Suprapubic skin (tissue), 4 donors: ENCODE measurements at regions not wholly inside any gene's neighbourhood (a gene's known extent, or its start where the extent isn't known, plus 50 kb on each side); places are given as distances from the start of the nearest gene placed in this dataset.
A peak's percentile ranks its signal among the peaks of the same experiment; 100 is the strongest.
"Not testable (repeated sequence)": the region's sequence is repeated elsewhere in the genome, so short reads cannot be mapped to it uniquely, and the experiment has no call there.

Source experiments
- DNase-seq, 2 donors: peaks; one replicate each; pipeline ENCODE4 v3.0.0-alpha.2; 2019; ENCODE audit warnings: low spot score in 2 of 2
- H3K27ac ChIP-seq: fragments of 200-600 bp; sonication (generic); one replicate; pipeline ENCODE4 v1.5.1; 2019
- H3K27me3 ChIP-seq: fragments of 200-600 bp; sonication (generic); one replicate; pipeline ENCODE4 v1.5.1; 2019
- H3K36me3 ChIP-seq: fragments of 200-600 bp; sonication (generic); one replicate; pipeline ENCODE4 v1.5.1; 2019
- H3K4me1 ChIP-seq: fragments of 200-600 bp; sonication (generic); one replicate; pipeline ENCODE4 v1.5.1; 2019
- H3K4me3 ChIP-seq: fragments of 200-600 bp; sonication (generic); one replicate; pipeline ENCODE4 v1.5.1; 2019; ENCODE audit warnings: mild to moderate bottlenecking
- H3K9me3 ChIP-seq: fragments of 200-600 bp; sonication (generic); one replicate; pipeline ENCODE4 v1.5.1; 2019
- WGBS: methylation state at CpG from one replicate; pipeline ENCODE4 v1.1.5; 2018; 5-methylcytosine and 5-hydroxymethylcytosine counted together

GRCh38 chr21:10325546-10325945, 195.8 kb upstream of the TPTE start:
- peak in 1 of 2 donors; percentile 98 for DNase-seq
- H3K4me1 ChIP-seq, H3K36me3 ChIP-seq, H3K27me3 ChIP-seq, H3K4me3 ChIP-seq, H3K27ac ChIP-seq: not testable (repeated sequence)
- peaks cover 37% of the 10 kb centered on the region for H3K9me3 ChIP-seq
- WGBS: 79% methylated on average over 5 of the region's 5 CpGs

DNA sequence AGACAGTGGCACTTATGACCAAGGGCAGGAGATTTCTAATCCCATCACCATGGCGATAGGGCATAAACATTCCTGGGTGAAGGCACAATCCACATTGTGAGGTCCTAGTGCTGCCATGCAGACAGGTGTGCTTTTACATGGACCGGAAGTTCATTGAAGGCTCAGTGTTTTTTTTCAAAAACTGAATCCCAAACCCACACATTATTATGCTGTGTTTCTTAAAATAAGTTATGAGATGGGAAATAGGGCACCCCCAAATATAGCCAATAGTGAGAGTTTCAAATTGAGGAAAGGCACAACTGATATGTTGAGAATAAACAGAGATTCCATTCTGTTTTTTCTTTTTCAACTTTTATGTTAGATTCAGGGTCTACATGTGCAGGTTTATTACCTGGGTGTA, 195.2 kb upstream of the TPTE start:
- not testable (repeated sequence) for DNase-seq, H3K4me1 ChIP-seq, H3K36me3 ChIP-seq, H3K27ac ChIP-seq, H3K27me3 ChIP-seq, H3K4me3 ChIP-seq
- peaks cover 42% of the 10 kb centered on the region for H3K9me3 ChIP-seq
- 80% methylated on average over 2 of the region's 2 CpGs for WGBS

DNA sequence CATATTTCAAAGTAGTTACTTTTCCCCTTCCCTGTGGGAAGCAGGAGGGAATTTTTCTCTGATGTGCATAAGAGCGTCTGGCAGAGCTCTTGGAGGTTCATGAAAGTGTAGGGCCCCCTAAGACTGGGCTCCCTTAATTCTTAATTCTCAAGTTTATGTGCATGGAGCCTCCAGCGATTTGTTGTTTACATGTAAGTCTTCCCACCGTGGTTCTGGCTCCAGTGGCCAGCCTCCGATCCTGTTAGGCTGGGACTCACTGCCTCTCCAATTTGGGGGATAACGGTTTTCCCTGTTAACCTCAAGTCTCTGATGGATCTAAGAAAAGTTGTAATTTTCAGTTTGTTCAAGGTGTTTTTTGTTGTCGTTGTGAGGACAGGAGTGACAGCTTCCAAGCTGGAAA, 192.7 kb upstream of the TPTE start:
- not testable (repeated sequence) for DNase-seq, H3K4me1 ChIP-seq, H3K27me3 ChIP-seq, H3K27ac ChIP-seq, H3K4me3 ChIP-seq, H3K36me3 ChIP-seq
- H3K9me3 ChIP-seq: peaks cover 51% of the 10 kb centered on the region
- WGBS: 56% methylated on average over 6 of the region's 6 CpGs

DNA sequence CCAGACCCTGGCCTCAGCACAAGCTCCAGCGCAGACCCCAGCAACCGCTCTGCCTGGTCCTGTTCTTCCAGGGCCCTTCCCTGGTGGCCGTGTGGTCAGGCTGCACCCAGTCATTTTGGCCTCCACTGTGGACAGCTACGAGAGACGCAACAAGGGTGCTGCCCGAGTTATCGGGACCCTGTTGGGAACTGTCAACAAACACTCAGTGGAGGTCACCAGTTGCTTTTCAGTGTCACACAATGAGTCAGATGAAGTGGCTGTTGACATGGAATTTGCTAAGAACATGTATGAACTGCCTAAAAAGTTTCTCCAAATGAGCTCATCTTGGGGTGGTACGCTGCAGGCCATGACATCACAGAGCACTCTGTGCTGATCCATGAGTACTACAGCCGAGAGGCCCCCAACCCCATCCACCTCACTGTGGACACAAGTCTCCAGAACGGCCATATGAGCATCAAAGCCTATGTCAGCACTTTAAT, 190.7 kb upstream of the TPTE start:
- not testable (repeated sequence) for H3K27ac ChIP-seq, H3K4me1 ChIP-seq, H3K27me3 ChIP-seq, H3K4me3 ChIP-seq, H3K36me3 ChIP-seq
- DNase-seq: peak in 1 of 2 donors; percentile 90
- 79% methylated on average over 10 of the region's 10 CpGs for WGBS
- H3K9me3 ChIP-seq: peaks cover 47% of the 10 kb centered on the region

- H3K4me1 ChIP-seq, H3K27ac ChIP-seq, H3K4me3 ChIP-seq, H3K27me3 ChIP-seq, DNase-seq, H3K36me3 ChIP-seq: not testable (repeated sequence)
- H3K9me3 ChIP-seq: peaks cover 47% of the 10 kb centered on the region
- WGBS: 76% methylated on average over 5 of the region's 5 CpGs
These were observed 190.2 kb upstream of the TPTE start for GRCh38 chr21:10331134-10331533.

DNA sequence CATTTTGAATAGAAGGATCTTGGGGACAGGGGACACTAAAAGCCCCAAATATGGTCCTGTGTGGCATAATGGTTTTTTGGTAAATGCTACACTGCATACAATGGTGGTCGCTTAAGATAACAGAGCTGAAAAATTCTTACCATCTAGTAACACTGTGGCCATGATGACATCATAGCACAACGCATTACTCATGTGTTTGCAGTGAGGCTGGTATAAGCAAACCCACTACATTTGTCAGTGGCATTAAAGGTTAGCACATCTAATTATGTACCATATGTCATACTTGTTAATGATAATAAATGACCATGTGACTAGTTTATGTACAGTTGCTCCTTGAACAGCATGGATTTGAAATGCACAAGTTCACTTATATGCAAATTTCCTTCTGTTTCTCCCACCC, 188.4 kb upstream of the TPTE start:
- 55% methylated on average over 2 of the region's 2 CpGs for WGBS
- H3K9me3 ChIP-seq: peaks cover 43% of the 10 kb centered on the region
- H3K36me3 ChIP-seq, H3K4me1 ChIP-seq, DNase-seq, H3K27ac ChIP-seq, H3K27me3 ChIP-seq, H3K4me3 ChIP-seq: not testable (repeated sequence)

- H3K27ac ChIP-seq, H3K27me3 ChIP-seq, DNase-seq, H3K36me3 ChIP-seq, H3K4me3 ChIP-seq, H3K4me1 ChIP-seq: not testable (repeated sequence)
- peaks cover 33% of the 10 kb centered on the region for H3K9me3 ChIP-seq
- 70% methylated on average over 6 of the region's 6 CpGs for WGBS
These were observed 187.0 kb upstream of the TPTE start for GRCh38 chr21:10334391-10334790.

DNA sequence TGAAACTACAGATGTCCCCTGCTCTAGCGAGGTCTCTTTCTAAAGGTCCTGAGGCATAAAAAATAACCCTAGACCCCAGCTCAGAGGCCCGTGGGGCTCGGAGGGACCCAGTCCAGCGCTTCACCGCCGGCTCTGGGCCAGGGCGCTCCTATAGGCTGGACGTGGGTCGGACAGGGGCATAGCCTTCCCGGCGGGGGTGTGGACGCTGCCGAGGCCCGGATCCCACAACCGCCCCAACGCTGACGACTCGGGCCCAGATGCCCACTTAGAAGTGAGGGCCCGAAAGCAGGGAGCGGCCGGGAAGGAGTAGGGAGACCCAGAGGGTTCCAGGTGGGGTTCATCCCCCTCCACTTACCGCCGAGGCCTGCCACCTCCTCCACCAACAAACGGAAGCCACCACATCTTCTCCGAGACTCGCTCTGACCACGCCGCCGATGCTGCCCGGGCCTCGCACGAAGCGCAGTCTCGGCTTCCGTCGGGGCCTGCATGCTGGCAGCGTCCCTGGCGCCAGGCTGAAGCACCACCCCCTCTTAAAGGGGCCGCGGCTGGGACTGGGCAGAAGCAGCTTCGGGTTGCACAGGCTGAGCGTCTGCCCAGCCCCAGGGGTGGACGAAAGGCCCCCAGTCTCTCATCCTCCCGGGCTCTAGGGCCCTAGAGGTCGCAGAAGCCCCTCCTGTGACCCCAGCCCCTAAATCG, 179.0 kb upstream of the TPTE start:
- 76% methylated on average over 18 of the region's 46 CpGs for WGBS
- peaks cover 20% of the 10 kb centered on the region for H3K9me3 ChIP-seq
- DNase-seq, H3K36me3 ChIP-seq, H3K4me1 ChIP-seq, H3K27ac ChIP-seq, H3K27me3 ChIP-seq, H3K4me3 ChIP-seq: not testable (repeated sequence)

GRCh38 chr21:10343146-10343935, 178.0 kb upstream of the TPTE start:
- 83% methylated on average over 46 of the region's 52 CpGs for WGBS
- peaks cover 26% of the 10 kb centered on the region for H3K9me3 ChIP-seq
- H3K36me3 ChIP-seq, H3K4me1 ChIP-seq, H3K27ac ChIP-seq, H3K4me3 ChIP-seq, H3K27me3 ChIP-seq: not testable (repeated sequence)
- peak in 1 of 2 donors; percentile 91 for DNase-seq

DNA sequence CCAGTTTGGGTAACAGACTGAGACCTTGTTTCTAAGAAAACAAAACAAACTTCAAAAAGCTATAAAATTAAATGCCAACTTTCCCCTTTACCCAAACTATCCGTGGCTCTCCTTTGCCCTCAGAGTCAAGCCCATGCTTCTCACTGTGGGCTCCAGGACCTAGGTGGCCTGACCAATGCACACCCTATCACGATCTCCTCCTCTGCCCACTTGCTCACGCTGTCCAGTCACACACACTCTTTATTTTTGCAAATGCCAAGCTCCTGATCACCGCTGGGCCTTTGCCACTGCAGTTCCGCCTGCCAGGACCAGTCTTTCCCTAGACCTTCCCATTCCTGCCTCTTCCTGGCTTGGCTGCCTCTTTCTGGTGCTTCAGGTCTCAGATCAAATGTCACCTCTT, 177.1 kb upstream of the TPTE start:
- not testable (repeated sequence) for H3K4me1 ChIP-seq, H3K27ac ChIP-seq, H3K36me3 ChIP-seq, DNase-seq, H3K4me3 ChIP-seq, H3K27me3 ChIP-seq
- H3K9me3 ChIP-seq: peaks cover 34% of the 10 kb centered on the region
- 46% methylated on average over 5 of the region's 5 CpGs for WGBS

GRCh38 chr21:10345178-10345612, 176.2 kb upstream of the TPTE start:
- H3K4me3 ChIP-seq, H3K27ac ChIP-seq, DNase-seq, H3K4me1 ChIP-seq, H3K36me3 ChIP-seq, H3K27me3 ChIP-seq: not testable (repeated sequence)
- WGBS: 56% methylated on average over 3 of the region's 3 CpGs
- peaks cover 39% of the 10 kb centered on the region for H3K9me3 ChIP-seq

DNA sequence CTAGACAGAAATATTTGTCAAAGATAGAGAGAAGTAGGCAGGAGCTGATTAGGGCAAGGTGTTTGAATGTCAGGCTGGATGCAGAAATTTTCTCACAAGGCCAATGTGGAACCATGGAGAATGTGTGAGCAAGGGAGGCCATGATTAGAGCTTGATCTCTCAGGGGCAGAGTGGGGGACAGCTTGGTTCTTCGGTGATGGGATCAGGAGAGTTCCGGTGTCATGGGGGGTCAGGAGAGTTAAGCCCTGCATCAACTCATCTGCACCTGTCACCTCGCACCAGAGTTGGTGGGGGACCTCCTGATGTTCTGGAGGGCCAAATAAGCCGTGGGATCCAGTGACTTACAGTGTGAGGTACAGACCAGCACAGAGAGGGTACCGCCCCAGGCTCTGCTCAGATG, 175.1 kb upstream of the TPTE start:
- H3K27ac ChIP-seq, H3K4me1 ChIP-seq, DNase-seq, H3K36me3 ChIP-seq, H3K4me3 ChIP-seq, H3K27me3 ChIP-seq: not testable (repeated sequence)
- H3K9me3 ChIP-seq: peaks cover 39% of the 10 kb centered on the region
- WGBS: 66% methylated on average over 4 of the region's 5 CpGs

- H3K4me1 ChIP-seq, H3K4me3 ChIP-seq, H3K36me3 ChIP-seq, H3K27me3 ChIP-seq, H3K27ac ChIP-seq, DNase-seq: not testable (repeated sequence)
- WGBS: 78% methylated on average over 2 of the region's 3 CpGs
- peaks cover 39% of the 10 kb centered on the region for H3K9me3 ChIP-seq
These were observed 174.3 kb upstream of the TPTE start for GRCh38 chr21:10346933-10347615.

DNA sequence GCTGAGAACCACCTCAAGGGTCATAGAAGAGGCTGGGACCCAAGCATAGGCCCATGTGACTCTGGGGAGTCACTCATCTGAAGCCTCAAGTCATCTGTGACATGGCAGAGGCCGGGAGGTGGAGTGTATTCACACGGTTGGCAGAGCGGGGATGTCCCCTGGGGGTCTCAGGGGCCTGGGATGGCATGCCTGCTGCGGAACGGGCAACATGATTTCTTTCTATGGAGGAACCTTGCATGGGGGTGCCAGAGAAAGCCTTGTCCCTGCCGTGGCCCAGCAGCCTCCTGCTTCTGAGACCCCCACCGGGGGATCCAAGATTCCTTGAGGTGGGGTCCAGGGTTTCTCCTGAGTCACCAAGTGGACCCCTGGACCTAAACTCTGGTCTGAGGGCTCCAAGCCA, 173.7 kb upstream of the TPTE start:
- 81% methylated on average over 7 of the region's 7 CpGs for WGBS
- not testable (repeated sequence) for H3K4me1 ChIP-seq, H3K27ac ChIP-seq, H3K4me3 ChIP-seq, H3K27me3 ChIP-seq, H3K36me3 ChIP-seq
- DNase-seq: peak in 1 of 2 donors; percentile 87
- H3K9me3 ChIP-seq: peaks cover 39% of the 10 kb centered on the region
